GM23338 (cell line): ENCODE measurements at regions not wholly inside any gene's neighbourhood (a gene's known extent, or its start where the extent isn't known, plus 50 kb on each side); places are given as distances from the start of the nearest gene placed in this dataset.

Experiments
- ATAC-seq: fragments of 200-7000 bp; cut with Tn5 transposase; 3 replicates; pipeline ENCODE4 v1.9.1; 2020
- DNase-seq: peaks from one replicate; pipeline ENCODE4 v3.0.0-alpha.2; 2015; ENCODE audit warnings: low spot score
- H2AFZ ChIP-seq: fragments of 200-600 bp; sonication (generic); 2 replicates; pipeline ENCODE4 v1.8.0; 2016; ENCODE audit warnings: antibody characterized with exemption, mild to moderate bottlenecking, moderate library complexity
- H3F3A ChIP-seq: fragments of 200-600 bp; sonication (generic); replicated peaks from 2 replicates; pipeline ENCODE4 v1.8.0; 2017; ENCODE audit warnings: antibody characterized with exemption, mixed run types, low read depth
- H3K27ac ChIP-seq: fragments of 200-600 bp; sonication (generic); 2 replicates; pipeline ENCODE4 v1.6.1; 2016; ENCODE audit warnings: low read depth
- H3K27me3 ChIP-seq: fragments of 200-600 bp; sonication (generic); 2 replicates; pipeline ENCODE4 v1.8.0; 2016; ENCODE audit warnings: mild to moderate bottlenecking, mixed run types, moderate library complexity; ENCODE audit not compliant: insufficient read depth
- H3K36me3 ChIP-seq: fragments of 200-600 bp; sonication (generic); 2 replicates; pipeline ENCODE4 v1.8.0; 2016; ENCODE audit warnings: mild to moderate bottlenecking; ENCODE audit not compliant: insufficient read depth
- H3K4me1 ChIP-seq: fragments of 200-600 bp; sonication (generic); 2 replicates; pipeline ENCODE4 v1.8.0; 2016; ENCODE audit warnings: mild to moderate bottlenecking, moderate library complexity; ENCODE audit not compliant: insufficient read depth
- H3K4me2 ChIP-seq: fragments of 200-600 bp; sonication (generic); 2 replicates; pipeline ENCODE4 v1.7.1; 2017; ENCODE audit warnings: mixed run types
- H3K4me3 ChIP-seq: fragments of 200-600 bp; sonication (generic); 2 replicates; pipeline ENCODE4 v1.6.1; 2016; ENCODE audit warnings: mixed run types
- H3K79me2 ChIP-seq: fragments of 200-600 bp; sonication (generic); replicated peaks from 2 replicates; pipeline ENCODE4 v1.8.0; 2017; ENCODE audit warnings: mild to moderate bottlenecking; ENCODE audit not compliant: insufficient read depth
- H3K9me2 ChIP-seq: fragments of 200-600 bp; sonication (generic); 2 replicates; pipeline ENCODE4 v1.8.0; 2017; ENCODE audit not compliant: insufficient read depth
- H4K20me1 ChIP-seq: fragments of 200-600 bp; sonication (generic); replicated peaks from 2 replicates; pipeline ENCODE4 v1.8.0; 2017; ENCODE audit warnings: mild to moderate bottlenecking; ENCODE audit not compliant: insufficient read depth
- H3K27ac Mint-ChIP-seq: 2 replicates; pipeline ENCODE4 v1.8.0; 2020; ENCODE audit warnings: inconsistent platforms, mild to moderate bottlenecking, moderate library complexity, mixed read lengths
- H3K27me3 Mint-ChIP-seq: 3 replicates; pipeline ENCODE4 v1.8.0; 2022; ENCODE audit warnings: low read depth, mild to moderate bottlenecking, moderate library complexity, mixed read lengths, inconsistent platforms; ENCODE audit not compliant: insufficient read depth, poor library complexity
- H3K36me3 Mint-ChIP-seq: 3 replicates; pipeline ENCODE4 v1.8.0; 2021; ENCODE audit warnings: low read depth, mild to moderate bottlenecking, inconsistent platforms, moderate library complexity, mixed read lengths
- H3K4me1 Mint-ChIP-seq: 3 replicates; pipeline ENCODE4 v1.8.0; 2020; ENCODE audit warnings: mild to moderate bottlenecking, inconsistent platforms, mixed read lengths
- H3K4me3 Mint-ChIP-seq: 3 replicates; pipeline ENCODE4 v1.8.0; 2021; ENCODE audit warnings: moderate library complexity, mild to moderate bottlenecking, inconsistent platforms, mixed read lengths
- H3K9me3 Mint-ChIP-seq: 3 replicates; pipeline ENCODE4 v1.8.0; 2020; ENCODE audit warnings: moderate library complexity, mild to moderate bottlenecking, inconsistent platforms, mixed read lengths
- CREB1 ChIP-seq: fragments of 250-450 bp; sonication (Bioruptor Pico); IDR thresholded peaks from 2 replicates; pipeline ENCODE4 v1.5.0; 2020; ENCODE audit warnings: low read depth, mild to moderate bottlenecking, moderate library complexity
- CTCF ChIP-seq, 2 experiments: fragments of 200-600 bp in 1 of 2; sonication (generic) in 1 of 2; conservative IDR thresholded peaks; 2 replicates each; pipeline versions ENCODE4 v1.5.1 to v1.6.1; 2016 to 2017; ENCODE audit warnings: antibody characterized with exemption in 2 of 2, low read depth in 2 of 2, mild to moderate bottlenecking in 2 of 2, moderate library complexity in 1 of 2
- EZH2 ChIP-seq: fragments of 200-600 bp; sonication (generic); IDR thresholded peaks from one replicate; pipeline ENCODE4 v1.8.0; 2017; ENCODE audit warnings: antibody characterized with exemption, mild to moderate bottlenecking, low read depth; ENCODE audit not compliant: unreplicated experiment
- EZH2phosphoT487 ChIP-seq: fragments of 200-600 bp; sonication (generic); IDR thresholded peaks from one replicate; pipeline ENCODE4 v1.8.1; 2018; ENCODE audit warnings: antibody characterized with exemption; ENCODE audit not compliant: unreplicated experiment
- JUNB ChIP-seq: IDR thresholded peaks from one replicate; pipeline ENCODE4 v1.6.1; 2016; ENCODE audit warnings: antibody characterized with exemption; ENCODE audit not compliant: unreplicated experiment
- NANOG ChIP-seq: IDR thresholded peaks from 2 replicates; pipeline ENCODE4 v1.6.1; 2016; ENCODE audit warnings: antibody characterized with exemption, borderline replicate concordance
- POLR2AphosphoS5 ChIP-seq: IDR thresholded peaks from 2 replicates; pipeline ENCODE4 v1.6.1; 2016; ENCODE audit warnings: antibody characterized with exemption, low read depth
- REST ChIP-seq: IDR thresholded peaks from one replicate; pipeline ENCODE4 v1.6.1; 2018; ENCODE audit warnings: antibody characterized with exemption; ENCODE audit not compliant: unreplicated experiment
- STAT1 ChIP-seq: IDR thresholded peaks from one replicate; pipeline ENCODE4 v1.6.1; 2016; ENCODE audit warnings: antibody characterized with exemption; ENCODE audit not compliant: unreplicated experiment
- ZNF114 ChIP-seq: fragments of 250-450 bp; sonication (Bioruptor Pico); IDR thresholded peaks from 2 replicates; pipeline ENCODE4 v1.5.0; 2020; ENCODE audit warnings: mild to moderate bottlenecking, moderate library complexity
- ZNF331 ChIP-seq: fragments of 250-450 bp; sonication (Bioruptor Pico); IDR thresholded peaks from 2 replicates; pipeline ENCODE4 v1.5.0; 2020; ENCODE audit warnings: low read depth, mild to moderate bottlenecking, moderate library complexity
- ZNF462 ChIP-seq: fragments of 250-450 bp; sonication (Bioruptor Pico); IDR thresholded peaks from 2 replicates; pipeline ENCODE4 v1.5.0; 2020; ENCODE audit warnings: mild to moderate bottlenecking, moderate library complexity

GRCh38 chr16:86812363-86812970, 234.1 kb downstream of the FOXL1 start (continued):
- no peak for TF ChIP-seq ZNF462
- no peak for TF ChIP-seq STAT1
- TF ChIP-seq NANOG: no peak
- TF ChIP-seq EZH2phosphoT487: no peak
- TF ChIP-seq ZNF331 (CRISPR knock-in tag): no peak
- TF ChIP-seq EZH2: no peak
- TF ChIP-seq POLR2AphosphoS5: no peak

DNA sequence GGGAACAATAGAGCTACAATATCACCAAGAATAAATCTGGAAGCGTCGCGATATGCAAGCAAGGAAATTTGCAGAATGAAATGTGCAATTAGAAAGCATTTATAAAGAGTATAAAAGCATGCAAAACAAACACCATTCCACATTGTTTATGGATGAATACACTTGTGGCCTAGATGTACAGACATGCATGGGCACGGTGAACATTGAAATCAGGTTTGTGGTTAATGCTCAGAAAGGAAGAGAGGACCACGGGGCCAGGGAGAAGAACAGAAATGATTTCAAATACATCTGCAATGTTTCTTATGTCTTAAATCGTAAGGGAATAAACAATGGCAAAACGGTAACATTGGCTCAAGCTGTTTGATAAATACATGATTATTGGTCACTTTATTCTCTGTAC, 235.9 kb downstream of the FOXL1 start:
- H3K27ac Mint-ChIP-seq: no peak overlapping the region
- Histone ChIP-seq H3K4me2 (no peak overlapping the region), H3K4me1 (no peaks in the 10 kb centered on the region), H2AFZ (no peak overlapping the region), H3K9me2 (no peaks in the 10 kb centered on the region), H3K27me3 (no peaks in the 10 kb centered on the region), H3K36me3 (no peaks in the 10 kb centered on the region), H3K79me2 (no peaks in the 10 kb centered on the region), H3K27ac (no peak overlapping the region), H3K4me3 (no peak overlapping the region), H4K20me1 (no peaks in the 10 kb centered on the region), H3F3A (no peaks in the 10 kb centered on the region)
- no peak for ATAC-seq
- H3K9me3 Mint-ChIP-seq: no peaks in the 10 kb centered on the region
- peaks cover 3% of the 10 kb centered on the region for H3K27me3 Mint-ChIP-seq
- DNase-seq: no peak
- peaks cover 8% of the 10 kb centered on the region; the same call in 2 of the 3 replicates for H3K4me1 Mint-ChIP-seq
- H3K4me3 Mint-ChIP-seq: no peak overlapping the region
- no peaks in the 10 kb centered on the region for H3K36me3 Mint-ChIP-seq
- TF ChIP-seq CTCF (conservative IDR thresholded peaks at IDR 0.05; ENCODE audit: low read depth in 2 of 2) (no peak), CREB1 (no peak), NANOG (no peak), EZH2 (no peak), ZNF114 (no peak), EZH2phosphoT487 (no peak), REST (no peak), JUNB (no peak), STAT1 (no peak), ZNF331 (CRISPR knock-in tag) (no peak), POLR2AphosphoS5 (no peak)
